ENCODE measurements at regions not wholly inside any gene's neighbourhood (a gene's known extent, or its start where the extent isn't known, plus 50 kb on each side); places are given as distances from the start of the nearest gene placed in this dataset.

GRCh38 chr5:170176916-170177315 is 55.9 kb upstream of the C5orf58 start:
- H3K9me3 ChIP-seq: no peaks in the 10 kb centered on the region
- intact Hi-C loops (cut with DNase I, micrococcal nuclease): no loop called here
- DNase-seq (no peak), ATAC-seq (no peak)
- TF ChIP-seq CTCF (IDR thresholded peaks at IDR 0.05): no peak
- H3K4me3 ChIP-seq: no peak overlapping the region
- no peaks in the 10 kb centered on the region for H3K36me3 ChIP-seq (ENCODE audit: low read depth)
- no peaks in the 10 kb centered on the region for H3K4me1 ChIP-seq (ENCODE audit: low read depth)

- Histone ChIP-seq H3K36me3 (ENCODE audit: low read depth) (no peaks in the 10 kb centered on the region), H3K9me3 (no peaks in the 10 kb centered on the region), H3K4me3 (no peak overlapping the region), H3K4me1 (ENCODE audit: low read depth) (no peaks in the 10 kb centered on the region)
- intact Hi-C loops (cut with DNase I, micrococcal nuclease): no loop called here
- ATAC-seq (no peak), DNase-seq (no peak)
- TF ChIP-seq CTCF (IDR thresholded peaks at IDR 0.05): no peak
Observed at GRCh38 chr5:170178814-170179213, 54.0 kb upstream of the C5orf58 start.

GRCh38 chr5:170179626-170180025 is 53.2 kb upstream of the C5orf58 start:
- Histone ChIP-seq H3K4me3 (no peak overlapping the region), H3K9me3 (no peaks in the 10 kb centered on the region), H3K36me3 (ENCODE audit: low read depth) (no peaks in the 10 kb centered on the region), H3K4me1 (ENCODE audit: low read depth) (no peaks in the 10 kb centered on the region)
- ATAC-seq (no peak), DNase-seq (no peak)
- intact Hi-C loops (cut with DNase I, micrococcal nuclease): no loop called here
- TF ChIP-seq CTCF (IDR thresholded peaks at IDR 0.05): no peak

GRCh38 chr5:170181902-170182301 is 50.9 kb upstream of the C5orf58 start:
- ATAC-seq (no peak), DNase-seq (no peak)
- intact Hi-C loops (cut with DNase I, micrococcal nuclease): no loop called here

GRCh38 chr5:170182491-170182890 is 50.3 kb upstream of the C5orf58 start:
- intact Hi-C loops (cut with DNase I, micrococcal nuclease): no loop called here
- Histone ChIP-seq H3K36me3 (ENCODE audit: low read depth) (no peaks in the 10 kb centered on the region), H3K4me3 (no peak overlapping the region), H3K9me3 (no peaks in the 10 kb centered on the region), H3K4me1 (ENCODE audit: low read depth) (no peaks in the 10 kb centered on the region)
- ATAC-seq: no peak
- no peak for TF ChIP-seq CTCF (IDR thresholded peaks at IDR 0.05)
- no peak for DNase-seq

More at GRCh38 chr5:170181902-170182301, 50.9 kb upstream of the C5orf58 start:
- H3K4me1 ChIP-seq (ENCODE audit: low read depth): no peaks in the 10 kb centered on the region
- H3K4me3 ChIP-seq: no peak overlapping the region
- no peak for TF ChIP-seq CTCF (IDR thresholded peaks at IDR 0.05)
- H3K36me3 ChIP-seq (ENCODE audit: low read depth): no peaks in the 10 kb centered on the region
- H3K9me3 ChIP-seq: no peaks in the 10 kb centered on the region
